ENCODE measurements at regions not wholly inside any gene's neighbourhood (a gene's known extent, or its start where the extent isn't known, plus 50 kb on each side); places are given as distances from the start of the nearest gene placed in this dataset.
"Not testable (repeated sequence)": the region's sequence is repeated elsewhere in the genome, so short reads cannot be mapped to it uniquely, and the experiment has no call there.

DNA sequence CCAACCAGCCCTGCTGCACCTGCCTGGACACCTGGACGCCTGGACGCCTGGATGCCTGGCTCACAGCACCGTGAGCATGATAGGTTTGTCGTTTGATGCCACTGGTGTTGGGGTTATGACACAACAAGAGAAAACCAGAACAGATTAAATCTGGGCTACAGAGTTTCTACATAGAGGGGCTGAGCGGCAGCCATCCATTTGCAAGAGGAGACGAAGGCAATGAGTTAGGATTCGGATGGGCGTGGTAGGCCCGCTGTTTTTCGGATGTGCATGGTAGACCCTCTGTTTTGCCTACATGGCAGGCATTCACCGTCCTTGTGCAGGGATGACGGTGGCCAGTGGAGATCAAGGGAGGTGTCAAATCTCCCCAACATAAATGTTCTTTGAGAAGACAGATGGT lies 121.5 kb upstream of the RNF32 start:
- no peak for DNase-seq (ENCODE audit: insufficient read length, low spot score)
- no peak for FAIRE-seq
- TF ChIP-seq POU2F2 (IDR thresholded peaks at IDR 0.05; ENCODE audit: low read depth, low read length) (no peak), SPI1 (IDR thresholded peaks at IDR 0.05; ENCODE audit: low read depth, low read length) (no peak), POLR2AphosphoS5 (IDR thresholded peaks at IDR 0.05; ENCODE audit: low read depth, low read length) (no peak), PAX5 (IDR thresholded peaks at IDR 0.05; ENCODE audit: insufficient read depth, low read length, severe bottlenecking) (no peak), TAF1 (IDR thresholded peaks at IDR 0.05; ENCODE audit: low read depth, low read length) (no peak), POLR2A (IDR thresholded peaks at IDR 0.05; ENCODE audit: low read depth, low read length) (no peak)

DNA sequence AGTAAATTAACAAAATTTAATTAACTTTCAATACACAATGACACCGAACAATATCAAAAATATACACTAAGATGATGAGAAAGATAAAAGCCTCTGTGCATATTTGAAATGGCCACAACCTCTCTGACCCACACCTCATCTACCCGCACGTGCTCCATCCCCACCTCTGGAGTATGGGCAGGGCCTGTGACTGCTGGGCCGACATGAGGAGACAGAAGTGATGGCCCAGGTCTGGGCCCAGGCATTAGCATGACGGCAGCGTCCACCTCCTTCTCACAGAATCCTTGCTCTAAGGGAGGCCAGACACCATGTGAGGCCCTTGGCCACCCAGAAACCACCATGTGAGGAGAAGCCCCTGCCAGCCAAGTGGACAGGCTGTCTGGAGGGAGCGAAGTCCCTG lies 122.1 kb upstream of the RNF32 start:
- TF ChIP-seq POLR2AphosphoS5 (IDR thresholded peaks at IDR 0.05; ENCODE audit: low read depth, low read length), result no peak
- no peak for TF ChIP-seq TAF1 (IDR thresholded peaks at IDR 0.05; ENCODE audit: low read depth, low read length)
- no peak for TF ChIP-seq POLR2A (IDR thresholded peaks at IDR 0.05; ENCODE audit: low read depth, low read length)
- TF ChIP-seq POU2F2 (IDR thresholded peaks at IDR 0.05; ENCODE audit: low read depth, low read length), result no peak
- TF ChIP-seq SPI1 (IDR thresholded peaks at IDR 0.05; ENCODE audit: low read depth, low read length), result no peak
- TF ChIP-seq PAX5 (IDR thresholded peaks at IDR 0.05; ENCODE audit: insufficient read depth, low read length, severe bottlenecking), result no peak
- DNase-seq (ENCODE audit: insufficient read length, low spot score), result no peak
- FAIRE-seq, result no peak

DNA sequence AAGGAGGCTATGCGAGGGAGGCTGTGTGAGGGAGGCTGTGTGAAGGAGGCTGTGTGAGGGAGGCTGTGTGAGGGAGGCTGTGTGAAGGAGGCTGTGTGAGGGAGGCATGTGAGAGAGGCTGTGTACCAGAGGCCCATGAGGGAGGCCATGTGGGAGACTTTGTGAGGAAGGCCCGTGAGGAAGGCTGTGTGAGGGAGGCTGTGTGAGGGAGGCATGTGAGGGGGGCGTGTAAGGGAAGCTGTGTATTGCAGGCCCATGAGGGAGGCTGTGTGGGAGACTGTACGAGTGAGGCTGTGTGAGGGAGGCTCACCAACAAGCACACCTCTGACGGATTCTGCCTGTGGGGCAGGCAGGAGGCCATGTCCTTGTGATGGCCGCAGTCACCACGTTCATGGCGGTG lies 122.7 kb upstream of the RNF32 start:
- DNase-seq (ENCODE audit: insufficient read length, low spot score); FAIRE-seq: not testable (repeated sequence)

DNA sequence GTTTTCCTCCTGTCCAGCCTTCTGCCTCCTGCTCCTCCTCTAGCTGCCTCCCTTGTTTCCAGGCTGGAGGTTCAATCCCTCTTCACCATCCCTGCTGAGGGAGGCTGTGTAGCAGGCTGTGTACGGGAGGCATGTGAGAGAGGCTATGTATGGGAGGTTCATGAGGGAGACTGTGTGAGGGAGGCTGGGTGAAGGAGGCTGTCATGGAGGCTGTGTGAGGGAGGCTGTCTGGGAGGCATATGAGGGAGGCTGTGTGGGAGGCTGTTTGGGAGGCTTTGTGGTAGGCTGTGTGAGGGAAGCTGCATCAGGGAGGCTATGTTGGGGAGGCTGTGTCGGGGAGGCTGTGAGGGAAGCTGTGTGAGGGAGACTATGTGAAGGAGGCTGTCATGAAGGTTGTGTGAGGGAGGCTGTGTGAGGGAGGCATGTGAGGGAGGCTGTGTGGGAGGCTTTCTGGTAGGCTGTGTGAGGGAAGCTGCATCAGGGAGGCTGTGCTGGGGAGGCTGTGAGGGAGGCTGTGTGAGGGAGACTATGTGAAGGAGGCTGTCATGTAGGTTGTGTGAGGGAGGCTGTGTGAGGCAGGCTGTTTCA lies 123.7 kb upstream of the RNF32 start:
- DNase-seq (ENCODE audit: insufficient read length, low spot score), result no peak
- TF ChIP-seq POU2F2 (IDR thresholded peaks at IDR 0.05; ENCODE audit: low read depth, low read length) (no peak), PAX5 (IDR thresholded peaks at IDR 0.05; ENCODE audit: insufficient read depth, low read length, severe bottlenecking) (no peak), TAF1 (IDR thresholded peaks at IDR 0.05; ENCODE audit: low read depth, low read length) (no peak), POLR2AphosphoS5 (IDR thresholded peaks at IDR 0.05; ENCODE audit: low read depth, low read length) (no peak), POLR2A (IDR thresholded peaks at IDR 0.05; ENCODE audit: low read depth, low read length) (no peak), SPI1 (IDR thresholded peaks at IDR 0.05; ENCODE audit: low read depth, low read length) (no peak)
- FAIRE-seq, result no peak

DNA sequence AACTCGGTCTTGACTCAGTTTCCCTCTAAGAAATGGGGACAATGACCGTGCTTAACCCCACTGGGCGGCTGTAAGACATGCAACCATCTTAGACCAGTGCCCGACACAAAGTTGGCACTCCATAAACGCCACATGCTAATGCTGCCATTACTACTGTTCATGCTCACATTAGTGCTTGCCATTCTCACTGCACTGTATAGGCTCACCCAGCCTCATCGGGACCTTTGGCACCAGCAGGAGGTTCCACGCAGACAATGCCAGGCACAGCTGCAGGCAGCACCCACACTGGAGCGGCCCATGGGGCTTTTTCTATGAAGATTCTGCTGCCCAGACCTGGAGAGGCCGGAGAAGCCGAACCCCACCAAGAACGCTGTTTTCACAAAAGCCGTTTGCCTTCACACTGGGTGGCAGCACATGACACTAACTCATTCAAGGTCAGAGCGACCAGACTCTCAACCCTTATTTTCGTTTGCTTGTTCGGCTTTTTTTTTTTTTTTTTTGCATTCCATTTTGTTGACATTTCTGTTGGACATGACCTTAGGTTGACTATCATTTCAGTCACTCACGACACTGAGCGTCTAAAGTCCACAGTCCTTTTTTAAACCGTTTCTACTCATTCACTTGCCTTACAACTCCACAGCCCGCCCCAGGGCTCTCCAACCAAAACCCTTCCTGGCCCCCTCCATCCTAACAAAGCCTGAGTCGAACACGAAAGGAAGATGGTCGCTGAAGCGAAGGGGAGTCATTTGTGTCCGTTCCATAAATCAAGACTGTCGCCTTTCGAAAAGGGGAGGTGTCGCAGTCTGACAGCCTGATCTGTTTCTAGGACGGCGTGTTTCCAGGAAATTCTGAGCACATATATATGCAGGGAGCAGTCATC lies 124.4 kb upstream of the RNF32 start:
- FAIRE-seq, result no peak
- TF ChIP-seq PAX5 (IDR thresholded peaks at IDR 0.05; ENCODE audit: insufficient read depth, low read length, severe bottlenecking), result no peak
- TF ChIP-seq POLR2A (IDR thresholded peaks at IDR 0.05; ENCODE audit: low read depth, low read length), result no peak
- TF ChIP-seq TAF1 (IDR thresholded peaks at IDR 0.05; ENCODE audit: low read depth, low read length), result no peak
- TF ChIP-seq SPI1 (IDR thresholded peaks at IDR 0.05; ENCODE audit: low read depth, low read length), result no peak
- no peak for TF ChIP-seq POU2F2 (IDR thresholded peaks at IDR 0.05; ENCODE audit: low read depth, low read length)
- no peak for TF ChIP-seq POLR2AphosphoS5 (IDR thresholded peaks at IDR 0.05; ENCODE audit: low read depth, low read length)
- DNase-seq (ENCODE audit: insufficient read length, low spot score), result no peak

DNA sequence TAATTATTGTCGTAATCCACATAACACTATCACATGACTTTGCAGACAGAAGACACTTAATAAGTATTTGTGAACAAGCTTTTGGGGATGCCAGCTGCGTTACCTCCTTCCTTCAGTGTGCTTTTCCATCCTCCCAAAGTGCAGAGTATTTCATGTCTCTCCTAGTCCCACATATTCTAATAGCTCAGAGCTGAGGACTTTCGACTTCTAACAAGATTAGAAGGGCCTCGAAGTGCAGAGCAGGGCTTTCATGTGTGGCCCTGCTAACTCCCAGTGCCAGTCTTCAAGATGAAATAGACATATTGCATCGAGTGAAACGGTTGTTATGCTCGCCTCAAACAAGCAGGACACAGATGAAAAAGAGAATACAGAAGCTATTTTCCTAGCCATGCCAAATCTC lies 125.7 kb upstream of the RNF32 start:
- no peak for DNase-seq (ENCODE audit: insufficient read length, low spot score)
- TF ChIP-seq POLR2AphosphoS5 (IDR thresholded peaks at IDR 0.05; ENCODE audit: low read depth, low read length) (no peak), POU2F2 (IDR thresholded peaks at IDR 0.05; ENCODE audit: low read depth, low read length) (no peak), SPI1 (IDR thresholded peaks at IDR 0.05; ENCODE audit: low read depth, low read length) (no peak), PAX5 (IDR thresholded peaks at IDR 0.05; ENCODE audit: insufficient read depth, low read length, severe bottlenecking) (no peak), TAF1 (IDR thresholded peaks at IDR 0.05; ENCODE audit: low read depth, low read length) (no peak), POLR2A (IDR thresholded peaks at IDR 0.05; ENCODE audit: low read depth, low read length) (no peak)
- FAIRE-seq, result no peak

DNA sequence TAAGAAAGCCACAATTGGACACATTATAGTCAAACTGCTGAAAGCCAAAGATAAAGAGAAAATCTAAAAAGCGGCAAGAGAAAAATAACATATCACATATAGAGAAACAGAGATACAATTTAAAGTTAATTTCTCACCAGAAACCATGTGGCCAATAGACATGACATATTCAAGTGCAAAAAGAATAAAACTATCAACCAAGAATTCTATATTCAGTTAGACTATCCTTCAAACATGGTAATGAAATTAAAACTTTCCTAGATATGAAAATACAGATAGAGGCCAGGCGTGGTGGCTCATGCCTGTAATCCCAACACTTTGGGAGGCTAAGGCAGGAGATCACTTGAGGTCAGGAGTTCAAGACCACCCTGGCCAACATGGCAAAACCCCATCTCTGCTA lies 129.1 kb upstream of the RNF32 start:
- TF ChIP-seq POLR2A (IDR thresholded peaks at IDR 0.05; ENCODE audit: low read depth, low read length) (no peak), POLR2AphosphoS5 (IDR thresholded peaks at IDR 0.05; ENCODE audit: low read depth, low read length) (no peak), TAF1 (IDR thresholded peaks at IDR 0.05; ENCODE audit: low read depth, low read length) (no peak), SPI1 (IDR thresholded peaks at IDR 0.05; ENCODE audit: low read depth, low read length) (no peak), POU2F2 (IDR thresholded peaks at IDR 0.05; ENCODE audit: low read depth, low read length) (no peak), PAX5 (IDR thresholded peaks at IDR 0.05; ENCODE audit: insufficient read depth, low read length, severe bottlenecking) (no peak)
- DNase-seq (ENCODE audit: insufficient read length, low spot score), result no peak
- no peak for FAIRE-seq

DNA sequence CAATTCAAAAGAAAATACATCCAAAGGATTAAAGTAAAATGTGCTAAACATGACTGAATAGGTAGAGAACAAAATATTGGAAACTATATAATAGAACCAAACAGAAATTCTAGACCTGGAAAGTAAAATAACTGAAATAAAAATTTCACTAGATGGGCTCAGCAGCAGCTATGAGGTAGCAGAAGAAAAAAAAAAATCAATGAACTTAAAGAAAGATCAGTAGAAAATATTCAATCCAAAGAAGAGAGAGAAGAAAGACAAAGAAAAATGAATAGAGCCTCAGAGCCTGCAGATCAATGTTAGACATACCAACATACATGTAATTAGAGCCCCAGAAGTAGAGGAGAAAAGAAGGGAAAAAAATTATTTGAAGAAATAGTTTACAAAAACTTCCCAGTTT lies 129.6 kb upstream of the RNF32 start:
- TF ChIP-seq PAX5 (IDR thresholded peaks at IDR 0.05; ENCODE audit: insufficient read depth, low read length, severe bottlenecking) (no peak), TAF1 (IDR thresholded peaks at IDR 0.05; ENCODE audit: low read depth, low read length) (no peak), POLR2A (IDR thresholded peaks at IDR 0.05; ENCODE audit: low read depth, low read length) (no peak), POU2F2 (IDR thresholded peaks at IDR 0.05; ENCODE audit: low read depth, low read length) (no peak), POLR2AphosphoS5 (IDR thresholded peaks at IDR 0.05; ENCODE audit: low read depth, low read length) (no peak), SPI1 (IDR thresholded peaks at IDR 0.05; ENCODE audit: low read depth, low read length) (no peak)
- FAIRE-seq, result no peak
- DNase-seq (ENCODE audit: insufficient read length, low spot score), result no peak

DNA sequence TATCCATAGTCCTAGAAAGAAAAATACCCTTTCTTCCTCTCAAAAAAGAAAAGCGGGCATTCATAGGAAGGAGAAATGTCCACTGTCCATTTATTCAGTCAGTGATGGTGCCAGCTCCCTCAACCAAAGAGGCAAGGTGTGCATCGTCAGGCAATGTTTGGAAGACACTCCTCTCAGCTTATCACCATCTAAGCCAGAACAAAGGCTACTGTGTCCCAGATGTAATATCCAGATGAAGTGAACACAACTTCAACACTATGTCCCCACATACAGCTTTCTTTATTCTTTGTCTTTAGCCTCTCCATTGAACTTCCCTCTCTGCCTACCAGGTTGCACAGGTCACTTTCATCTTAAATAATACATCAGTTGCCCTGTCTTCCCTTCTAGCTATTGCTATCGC lies 131.4 kb upstream of the RNF32 start:
- FAIRE-seq, result no peak

DNA sequence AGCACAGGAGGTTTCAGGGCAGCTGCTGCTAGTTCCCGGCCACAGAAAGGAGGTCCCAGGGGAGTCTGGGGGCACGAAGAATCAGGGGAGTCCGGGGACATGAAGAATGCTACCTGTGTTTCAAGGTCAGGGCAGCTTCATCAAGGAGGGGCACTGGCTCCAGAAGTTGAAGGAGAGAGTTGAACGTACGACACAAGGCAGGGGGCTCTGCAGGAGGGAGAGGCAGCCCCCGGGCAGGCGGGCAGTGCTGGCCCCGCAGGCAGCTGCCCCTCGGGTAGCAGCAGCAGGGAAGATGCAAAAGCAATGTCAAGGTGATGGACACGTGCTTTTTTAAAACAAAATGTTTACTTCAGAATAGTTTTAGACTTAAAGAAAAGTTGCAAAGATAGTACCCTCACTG lies 134.7 kb upstream of the RNF32 start:
- TF ChIP-seq PAX5 (IDR thresholded peaks at IDR 0.05; ENCODE audit: insufficient read depth, low read length, severe bottlenecking) (no peak), SPI1 (IDR thresholded peaks at IDR 0.05; ENCODE audit: low read depth, low read length) (no peak), POLR2A (IDR thresholded peaks at IDR 0.05; ENCODE audit: low read depth, low read length) (no peak), POLR2AphosphoS5 (IDR thresholded peaks at IDR 0.05; ENCODE audit: low read depth, low read length) (no peak)
- no peak for DNase-seq (ENCODE audit: insufficient read length, low spot score)
- no peak for FAIRE-seq

More for the DNA sequence above, 131.4 kb upstream of the RNF32 start:
- no peak for DNase-seq (ENCODE audit: insufficient read length, low spot score)
- TF ChIP-seq POLR2AphosphoS5 (IDR thresholded peaks at IDR 0.05; ENCODE audit: low read depth, low read length), result no peak
